Heart right ventricle (tissue), 16 donors: ENCODE measurements at regions not wholly inside any gene's neighbourhood (a gene's known extent, or its start where the extent isn't known, plus 50 kb on each side); places are given as distances from the start of the nearest gene placed in this dataset.

Experiments used
- ATAC-seq, 8 donors: fragments of 200-7000 bp; cut with Tn5 transposase; one replicate each; pipeline ENCODE4 v1.9.1; 2020; ENCODE audit warnings: mild to moderate bottlenecking in 8 of 8, moderate library complexity in 8 of 8, moderate number of reproducible peaks in 1 of 8
- DNase-seq, 2 donors: peaks; one replicate each; pipeline ENCODE4 v3.0.0-alpha.2; 2020
- H3K27ac ChIP-seq, 10 donors: fragments of 200-600 bp; sonication (generic) in 2 of 10; one replicate each; pipeline versions ENCODE4 v1.5.0 to v1.8.0; 2020 to 2022; ENCODE audit warnings: mild to moderate bottlenecking in 3 of 10
- H3K27me3 ChIP-seq, 7 donors: fragments of 200-600 bp; one replicate each; pipeline ENCODE4 v1.8.0; 2021 to 2022; ENCODE audit warnings: mild to moderate bottlenecking in 2 of 7
- H3K36me3 ChIP-seq, 9 donors: fragments of 200-600 bp; sonication (generic) in 1 of 9; one replicate each; pipeline versions ENCODE4 v1.5.0 to v1.8.0; 2020 to 2022; ENCODE audit warnings: mild to moderate bottlenecking in 2 of 9
- H3K4me1 ChIP-seq, 9 donors: fragments of 200-600 bp; sonication (generic) in 1 of 9; one replicate each; pipeline versions ENCODE4 v1.5.0 to v1.8.0; 2020 to 2022; ENCODE audit warnings: mild to moderate bottlenecking in 4 of 9
- H3K4me3 ChIP-seq, 10 donors: fragments of 200-600 bp; sonication (generic) in 2 of 10; one replicate each; pipeline versions ENCODE4 v1.5.0 to v1.8.0; 2020 to 2022; ENCODE audit warnings: mild to moderate bottlenecking in 7 of 10, moderate library complexity in 2 of 10
- H3K9me3 ChIP-seq, 11 donors: fragments of 200-600 bp in 10 of 11; sonication (generic) in 2 of 11; one replicate each; pipeline versions ENCODE4 v1.5.0 to v1.8.0; 2013 to 2022; ENCODE audit warnings: mild to moderate bottlenecking in 2 of 11, control low read depth in 1 of 11, moderate library complexity in 1 of 11
- WGBS, 2 donors: extraction: QIAGEN DNeasy Blood & Tissue Kit; methylation state at CpG; one replicate each; pipeline ENCODE4 v1.1.7; 2013; ENCODE audit warnings: inconsistent platforms in 1 of 2; 5-methylcytosine and 5-hydroxymethylcytosine counted together
- intact Hi-C, 10 donors: fragments of 100-400 bp; cut with DNase I; formaldehyde crosslinking; loops; one replicate each; pipeline versions ENCODE4 v1.11.1 to v1.14.2; 2022
- TF ChIP-seq, protein P1 (sequence below), 9 donors: fragments of 200-600 bp; sonication (generic) in 2 of 9; IDR thresholded peaks; one replicate each; pipeline versions ENCODE4 v1.5.0 to v1.8.0; 2021 to 2022; ENCODE audit warnings: antibody characterized with exemption in 9 of 9, mild to moderate bottlenecking in 5 of 9, moderate library complexity in 1 of 9
- donor health status: Arrhythmogenic right ventricular cardiomyopathy.
- donor health status: ischemic (EF 13 %, LVEDD 7.1; RV severe dilation, severe dysfunction).
- donor health status: healthy with polysubstance abuse.
- donor health status: DM: no; HTN: yes; CAD: no.
- donor health status: DM: no; HTN: no; CAD: no.
- donor health status: ischemic (EF 25% LVEDD 6.9; RV normal size, moderate dysfunction).
- donor health status: ischemic (EF 25% LVEDD 5.7; RV mildly dilated, moderate dysfunction).
- donor health status: healthy.
- donor health status: DM: yes; HTN: yes; CAD: no.
- donor health status: Ischemic cardiomyopathy.
- donor health status: ischemic (EF 35%, LVEDD 5.7; RV mildly dilated, moderate dysfunction).
- donor health status: nonischemic (EF 11% LVEDD 7.7; RV severe dilation, severe dysfunction).
- donor health status: DM: yes; HTN: yes; CAD: no.
- donor health status: PGD.
- donor health status: ischemic (EF 29% LVEDD 5.4; RV normal size, mild dysfunction).
- donor health status: nonischemic (EF 23%, LVEDD 6.1; RV moderate dilation, normal function).

DNA sequence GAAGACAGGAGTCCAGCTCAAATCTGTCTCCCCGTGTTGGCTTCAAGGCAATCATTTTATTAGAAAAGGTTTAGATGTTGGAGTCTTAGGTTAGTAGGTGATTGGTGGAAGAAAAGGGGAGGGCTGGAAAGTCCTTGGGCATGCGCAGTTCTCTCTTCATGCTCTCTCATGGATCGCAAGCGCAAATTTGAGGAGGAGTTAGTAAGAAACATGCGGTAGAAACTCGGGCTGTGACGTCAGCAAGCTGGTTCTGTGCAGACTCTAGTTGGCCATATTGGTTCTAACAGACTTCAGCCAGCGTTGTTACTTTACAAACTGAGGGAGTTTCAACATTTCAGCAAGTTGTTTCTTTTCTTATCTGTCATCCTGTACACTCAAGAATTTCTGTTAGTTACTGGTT lies 392.2 kb downstream of the CDK5RAP2 start:
- Histone ChIP-seq H3K36me3 (no peaks in the 10 kb centered on the region), H3K27ac (no peak overlapping the region), H3K4me3 (no peak overlapping the region), H3K4me1 (no peaks in the 10 kb centered on the region), H3K27me3 (peaks cover 0 to 19% (median 3%) of the 10 kb centered on the region in 7 donors), H3K9me3 (no peaks in the 10 kb centered on the region)
- DNase-seq (no peak), ATAC-seq (no peak)
- intact Hi-C loops = loop anchor here in 1 of 10 donors (2.0 kb wide), 1 partner anchor 65 kb away; no protein-coding TSS in a partner anchor
- TF ChIP-seq, protein P1, sequence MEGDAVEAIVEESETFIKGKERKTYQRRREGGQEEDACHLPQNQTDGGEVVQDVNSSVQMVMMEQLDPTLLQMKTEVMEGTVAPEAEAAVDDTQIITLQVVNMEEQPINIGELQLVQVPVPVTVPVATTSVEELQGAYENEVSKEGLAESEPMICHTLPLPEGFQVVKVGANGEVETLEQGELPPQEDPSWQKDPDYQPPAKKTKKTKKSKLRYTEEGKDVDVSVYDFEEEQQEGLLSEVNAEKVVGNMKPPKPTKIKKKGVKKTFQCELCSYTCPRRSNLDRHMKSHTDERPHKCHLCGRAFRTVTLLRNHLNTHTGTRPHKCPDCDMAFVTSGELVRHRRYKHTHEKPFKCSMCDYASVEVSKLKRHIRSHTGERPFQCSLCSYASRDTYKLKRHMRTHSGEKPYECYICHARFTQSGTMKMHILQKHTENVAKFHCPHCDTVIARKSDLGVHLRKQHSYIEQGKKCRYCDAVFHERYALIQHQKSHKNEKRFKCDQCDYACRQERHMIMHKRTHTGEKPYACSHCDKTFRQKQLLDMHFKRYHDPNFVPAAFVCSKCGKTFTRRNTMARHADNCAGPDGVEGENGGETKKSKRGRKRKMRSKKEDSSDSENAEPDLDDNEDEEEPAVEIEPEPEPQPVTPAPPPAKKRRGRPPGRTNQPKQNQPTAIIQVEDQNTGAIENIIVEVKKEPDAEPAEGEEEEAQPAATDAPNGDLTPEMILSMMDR (IDR thresholded peaks at IDR 0.05) = no peak
- 53 to 64% methylated on average over 8 of the region's 8 CpGs for WGBS, 2 donors

DNA sequence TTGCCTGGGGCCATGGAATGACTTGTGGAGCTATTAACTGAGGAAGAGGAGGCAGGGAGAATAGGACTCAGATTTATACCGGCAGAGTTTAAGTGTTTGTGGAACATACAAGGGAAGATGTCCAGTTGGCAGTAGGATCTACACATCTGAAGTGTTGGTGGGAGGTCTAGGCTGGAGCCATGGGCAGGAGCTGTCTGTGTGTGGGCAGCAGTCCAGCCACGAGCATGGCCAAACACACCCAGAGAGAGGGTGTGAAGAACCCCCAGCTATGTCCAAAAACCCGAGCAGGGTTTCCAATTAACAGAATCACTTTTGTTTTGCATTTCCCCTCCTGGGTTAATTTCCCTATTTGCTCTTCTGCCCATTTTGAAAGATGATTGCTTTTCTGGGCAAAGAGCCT lies 393.7 kb downstream of the CDK5RAP2 start:
- Histone ChIP-seq H3K4me3 (no peak overlapping the region), H3K27ac (no peak overlapping the region), H3K4me1 (no peaks in the 10 kb centered on the region), H3K36me3 (no peaks in the 10 kb centered on the region), H3K9me3 (no peaks in the 10 kb centered on the region), H3K27me3 (peaks cover 0 to 15% (median 3%) of the 10 kb centered on the region in 7 donors)
- intact Hi-C loops = loop anchor here in 1 of 10 donors (2.0 kb wide), 1 partner anchor 67 kb away; no protein-coding TSS in a partner anchor
- no peak for DNase-seq
- TF ChIP-seq, protein P1 (IDR thresholded peaks at IDR 0.05) = no peak
- WGBS, 2 donors = 53 to 58% methylated on average over 3 of the region's 3 CpGs
- no peak for ATAC-seq

- TF ChIP-seq, protein P1 (IDR thresholded peaks at IDR 0.05) = no peak
- 58 to 59% methylated on average over 3 of the region's 3 CpGs for WGBS, 2 donors
- Histone ChIP-seq H3K9me3 (no peaks in the 10 kb centered on the region), H3K27me3 (peaks cover 0 to 15% (median 0%) of the 10 kb centered on the region in 7 donors), H3K4me3 (no peak overlapping the region), H3K4me1 (no peaks in the 10 kb centered on the region), H3K27ac (no peak overlapping the region), H3K36me3 (no peaks in the 10 kb centered on the region)
- intact Hi-C loops = no loop called here
- ATAC-seq = no peak
- no peak for DNase-seq
These were observed 395.7 kb downstream of the CDK5RAP2 start for GRCh38 chr9:120184266-120184665.

DNA sequence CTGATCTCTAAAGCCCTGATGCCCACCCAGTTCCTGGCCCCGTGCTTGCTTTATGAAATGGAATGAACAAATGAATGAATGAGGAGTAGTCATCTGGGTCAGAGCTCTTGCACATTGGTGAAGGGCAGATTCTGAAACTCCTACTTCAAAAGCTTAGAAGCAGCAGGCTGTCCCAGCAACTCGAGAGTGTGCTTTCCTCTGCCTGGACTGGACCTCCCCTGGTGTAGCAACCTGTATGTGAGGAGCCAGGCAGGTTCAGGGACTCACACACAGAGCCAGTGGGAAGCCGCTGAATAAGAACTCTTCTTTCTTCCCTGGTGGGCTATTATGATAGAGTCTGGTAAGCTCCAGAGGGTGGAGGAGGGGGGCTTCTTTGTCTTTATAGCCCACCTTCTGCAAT lies 396.4 kb downstream of the CDK5RAP2 start:
- H3K27ac ChIP-seq = no peak overlapping the region
- H3K9me3 ChIP-seq = no peaks in the 10 kb centered on the region
- 67% methylated on average over 3 of the region's 3 CpGs for WGBS, 2 donors
- H3K4me1 ChIP-seq = no peaks in the 10 kb centered on the region
- no peak for DNase-seq
- H3K4me3 ChIP-seq = no peak overlapping the region
- intact Hi-C loops = no loop called here
- H3K27me3 ChIP-seq = peaks cover 0 to 15% (median 0%) of the 10 kb centered on the region in 7 donors
- TF ChIP-seq, protein P1 (IDR thresholded peaks at IDR 0.05) = no peak
- H3K36me3 ChIP-seq = no peaks in the 10 kb centered on the region
- ATAC-seq = no peak
